ENCODE measurements at regions not wholly inside any gene's neighbourhood (a gene's known extent, or its start where the extent isn't known, plus 50 kb on each side); places are given as distances from the start of the nearest gene placed in this dataset.

DNA sequence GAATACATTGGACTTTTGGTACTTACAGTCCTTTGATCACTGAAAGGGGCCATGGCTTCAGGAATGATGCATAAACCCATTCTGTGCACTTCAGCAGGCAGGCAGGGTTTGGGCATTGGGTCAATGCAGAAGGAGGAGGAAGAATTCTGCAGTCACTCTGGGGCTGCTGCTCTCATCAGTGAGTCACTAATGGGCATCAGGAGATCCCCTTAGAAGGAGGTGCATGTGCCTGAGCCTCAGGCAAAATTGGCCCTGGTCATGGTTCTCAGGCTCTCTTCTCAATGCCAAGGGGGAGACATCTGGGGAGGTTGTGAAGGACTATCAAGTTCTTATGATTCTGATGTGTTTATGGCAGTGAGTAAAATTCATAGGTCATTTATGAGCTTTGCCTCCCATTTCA is 52.0 kb upstream of the TNP1 start:
- TF ChIP-seq, protein P1, sequence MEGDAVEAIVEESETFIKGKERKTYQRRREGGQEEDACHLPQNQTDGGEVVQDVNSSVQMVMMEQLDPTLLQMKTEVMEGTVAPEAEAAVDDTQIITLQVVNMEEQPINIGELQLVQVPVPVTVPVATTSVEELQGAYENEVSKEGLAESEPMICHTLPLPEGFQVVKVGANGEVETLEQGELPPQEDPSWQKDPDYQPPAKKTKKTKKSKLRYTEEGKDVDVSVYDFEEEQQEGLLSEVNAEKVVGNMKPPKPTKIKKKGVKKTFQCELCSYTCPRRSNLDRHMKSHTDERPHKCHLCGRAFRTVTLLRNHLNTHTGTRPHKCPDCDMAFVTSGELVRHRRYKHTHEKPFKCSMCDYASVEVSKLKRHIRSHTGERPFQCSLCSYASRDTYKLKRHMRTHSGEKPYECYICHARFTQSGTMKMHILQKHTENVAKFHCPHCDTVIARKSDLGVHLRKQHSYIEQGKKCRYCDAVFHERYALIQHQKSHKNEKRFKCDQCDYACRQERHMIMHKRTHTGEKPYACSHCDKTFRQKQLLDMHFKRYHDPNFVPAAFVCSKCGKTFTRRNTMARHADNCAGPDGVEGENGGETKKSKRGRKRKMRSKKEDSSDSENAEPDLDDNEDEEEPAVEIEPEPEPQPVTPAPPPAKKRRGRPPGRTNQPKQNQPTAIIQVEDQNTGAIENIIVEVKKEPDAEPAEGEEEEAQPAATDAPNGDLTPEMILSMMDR (IDR thresholded peaks at IDR 0.05), result no peak
- TF ChIP-seq POLR2A (IDR thresholded peaks at IDR 0.05) (no peak), POLR2AphosphoS5 (IDR thresholded peaks at IDR 0.05) (no peak), EP300 (IDR thresholded peaks at IDR 0.05) (no peak)
